Right cardiac atrium (tissue), 5 donors: ENCODE measurements at regions not wholly inside any gene's neighbourhood (a gene's known extent, or its start where the extent isn't known, plus 50 kb on each side); places are given as distances from the start of the nearest gene placed in this dataset.
"Not testable (repeated sequence)": the region's sequence is repeated elsewhere in the genome, so short reads cannot be mapped to it uniquely, and the experiment has no call there.

Experiments
- ATAC-seq, 2 donors: fragments of 200-7000 bp; cut with Tn5 transposase; one replicate each; pipeline versions ENCODE4 v1.8.0 to v1.9.1; 2020; ENCODE audit warnings: moderate library complexity in 2 of 2, mild to moderate bottlenecking in 1 of 2
- DNase-seq, 3 donors: peaks; one replicate each; pipeline ENCODE4 v3.0.0-alpha.2; 2020
- H3K27ac ChIP-seq: one replicate; pipeline ENCODE4 v1.5.1; 2013; ENCODE audit warnings: mild to moderate bottlenecking, low read length, control low read depth, moderate library complexity
- H3K27me3 ChIP-seq: one replicate; pipeline ENCODE4 v1.6.1; 2013; ENCODE audit not compliant: control insufficient read depth, insufficient read depth
- H3K4me1 ChIP-seq: one replicate; pipeline ENCODE4 v1.6.1; 2013; ENCODE audit warnings: low read length; ENCODE audit not compliant: control insufficient read depth, insufficient read depth
- H3K4me3 ChIP-seq: one replicate; pipeline ENCODE4 v1.5.1; 2013; ENCODE audit warnings: low read length, control low read depth
- H3K9me3 ChIP-seq: one replicate; pipeline ENCODE4 v1.6.1; 2013; ENCODE audit warnings: low read length; ENCODE audit not compliant: control insufficient read depth
- WGBS: extraction: QIAGEN DNeasy Blood & Tissue Kit; methylation state at CpG from one replicate; pipeline ENCODE4 v1.1.7; 2013; 5-methylcytosine and 5-hydroxymethylcytosine counted together
- intact Hi-C, 4 donors: fragments of 100-400 bp; cut with DNase I; formaldehyde crosslinking; loops; one replicate each; pipeline versions ENCODE4 v1.11.0 to v1.14.0; 2022 to 2023
- donor health status: healthy with polysubstance abuse.
- donor health status: DM: no; HTN: yes; CAD: no.
- donor health status: DM: no; HTN: no; CAD: no.
- donor health status: DM: no; HTN: yes; CAD: no; lungs with severe emphysema.
- donor health status: DM: yes; HTN: yes; CAD: no.

DNA sequence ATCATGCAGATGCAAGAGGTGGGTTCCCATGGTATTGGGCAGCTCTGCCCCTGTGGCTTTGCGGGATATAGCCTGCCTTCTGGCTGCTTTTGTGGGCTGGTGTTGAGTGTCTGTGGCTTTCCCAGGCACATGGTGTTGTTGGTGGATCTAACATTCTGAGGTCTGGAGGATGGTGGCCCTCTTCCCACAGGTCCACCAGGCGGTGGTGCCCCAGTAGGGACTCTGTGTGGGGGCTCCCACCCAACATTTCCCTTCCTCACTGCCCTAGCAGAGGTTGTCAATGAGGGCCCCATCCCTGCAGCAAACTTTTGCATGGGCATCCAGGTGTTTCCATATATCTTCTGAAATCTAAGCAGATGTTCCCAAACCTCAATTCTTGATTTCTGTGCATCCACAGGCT, 420.5 kb upstream of the TPTE start:
- DNase-seq, H3K4me1 ChIP-seq, H3K27ac ChIP-seq, ATAC-seq, intact Hi-C loops, H3K27me3 ChIP-seq, H3K4me3 ChIP-seq, H3K9me3 ChIP-seq: not testable (repeated sequence)
- WGBS, result 31% methylated on average over 1 of the region's 2 CpGs

DNA sequence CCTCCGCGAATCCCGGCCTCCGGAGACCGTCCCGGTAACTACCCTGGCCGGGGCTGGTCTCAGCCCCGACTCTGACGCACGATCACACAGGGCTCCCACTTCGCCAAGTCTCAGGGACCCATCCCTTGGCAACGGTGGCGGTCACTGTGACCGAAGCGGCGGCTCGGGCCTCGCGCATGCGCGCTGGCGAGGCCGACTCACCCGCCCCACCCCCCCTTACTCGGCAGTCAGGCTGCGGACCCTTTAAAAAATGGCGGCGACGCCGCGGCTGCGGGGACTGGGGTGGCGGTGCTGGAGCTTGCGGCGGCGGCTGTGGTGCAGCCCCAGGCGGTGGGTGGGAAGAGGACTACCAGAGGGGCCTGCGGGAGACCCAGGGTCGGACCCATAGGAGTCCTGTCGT, 402.0 kb upstream of the TPTE start:
- H3K4me1 ChIP-seq, H3K27me3 ChIP-seq, H3K9me3 ChIP-seq, intact Hi-C loops, H3K4me3 ChIP-seq, H3K27ac ChIP-seq, ATAC-seq: not testable (repeated sequence)
- WGBS, result 64% methylated on average over 34 of the region's 40 CpGs
- DNase-seq, result peak in 2 of 3 donors; percentile 30 to 39

DNA sequence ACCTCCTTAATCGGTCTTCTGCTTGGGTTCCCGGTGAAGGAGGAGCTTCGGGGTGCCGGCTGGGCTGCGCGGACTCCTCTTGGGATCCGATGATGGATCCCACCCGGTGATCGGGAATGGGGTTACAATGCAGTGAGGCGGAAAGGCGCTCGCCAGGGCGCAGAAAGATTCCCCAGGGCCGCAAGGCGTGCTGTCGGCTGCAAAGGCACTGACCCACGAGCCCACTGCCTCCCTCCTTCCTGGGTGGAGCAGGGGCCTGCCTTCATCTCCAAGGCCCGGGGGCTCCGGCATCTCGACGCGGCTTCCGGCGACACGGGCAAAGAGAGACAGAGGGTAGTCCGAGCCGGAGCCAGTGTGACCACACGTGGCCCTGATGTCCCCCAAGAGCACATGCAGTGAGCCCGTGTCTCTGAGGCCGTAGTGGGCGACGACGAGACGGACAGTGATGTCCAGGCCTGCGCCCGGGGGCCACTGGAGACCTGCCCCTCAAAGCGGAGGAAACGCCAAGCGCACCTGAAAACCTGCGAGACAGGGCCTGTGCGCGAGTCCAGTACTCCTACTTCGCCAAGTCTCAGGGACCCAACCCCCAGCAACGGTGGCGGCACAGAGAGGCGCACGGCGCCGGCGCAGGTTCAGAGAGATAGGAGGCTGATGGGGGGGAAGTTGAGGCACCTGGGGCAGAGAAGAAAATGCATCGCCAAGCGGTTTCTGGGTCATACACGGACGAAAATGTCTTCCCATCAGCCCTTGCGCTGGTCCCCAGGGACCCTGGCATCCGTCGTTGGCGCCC, 401.4 kb upstream of the TPTE start:
- H3K9me3 ChIP-seq, ATAC-seq, H3K27ac ChIP-seq, H3K4me3 ChIP-seq, intact Hi-C loops, H3K4me1 ChIP-seq, H3K27me3 ChIP-seq: not testable (repeated sequence)
- peak in 2 of 3 donors; percentile 40 to 67 for DNase-seq
- 75% methylated on average over 54 of the region's 58 CpGs for WGBS

DNA sequence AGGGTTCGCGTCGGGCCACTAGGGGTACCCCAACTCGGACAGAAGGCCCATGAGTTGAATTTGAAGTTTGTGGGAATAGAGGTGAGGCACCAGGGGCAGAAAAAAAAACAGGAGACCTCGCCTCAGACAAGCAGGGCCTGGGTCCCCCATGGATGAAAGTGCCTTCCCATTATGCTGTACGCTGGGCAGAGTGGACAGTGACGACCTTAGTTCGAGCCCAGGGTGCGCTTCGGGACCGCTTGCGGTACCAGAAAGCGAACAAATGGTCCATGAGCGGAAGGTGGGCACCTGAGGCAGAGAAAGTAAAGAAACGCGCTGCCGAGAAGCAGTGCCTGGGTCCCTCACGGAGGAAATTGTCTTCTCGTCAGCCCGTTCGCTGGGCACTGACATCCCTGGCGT, 400.8 kb upstream of the TPTE start:
- H3K9me3 ChIP-seq, intact Hi-C loops, H3K4me3 ChIP-seq, H3K4me1 ChIP-seq, ATAC-seq, H3K27ac ChIP-seq, H3K27me3 ChIP-seq: not testable (repeated sequence)
- 72% methylated on average over 12 of the region's 22 CpGs for WGBS
- peak in 2 of 3 donors; percentile 2 to 19 for DNase-seq

DNA sequence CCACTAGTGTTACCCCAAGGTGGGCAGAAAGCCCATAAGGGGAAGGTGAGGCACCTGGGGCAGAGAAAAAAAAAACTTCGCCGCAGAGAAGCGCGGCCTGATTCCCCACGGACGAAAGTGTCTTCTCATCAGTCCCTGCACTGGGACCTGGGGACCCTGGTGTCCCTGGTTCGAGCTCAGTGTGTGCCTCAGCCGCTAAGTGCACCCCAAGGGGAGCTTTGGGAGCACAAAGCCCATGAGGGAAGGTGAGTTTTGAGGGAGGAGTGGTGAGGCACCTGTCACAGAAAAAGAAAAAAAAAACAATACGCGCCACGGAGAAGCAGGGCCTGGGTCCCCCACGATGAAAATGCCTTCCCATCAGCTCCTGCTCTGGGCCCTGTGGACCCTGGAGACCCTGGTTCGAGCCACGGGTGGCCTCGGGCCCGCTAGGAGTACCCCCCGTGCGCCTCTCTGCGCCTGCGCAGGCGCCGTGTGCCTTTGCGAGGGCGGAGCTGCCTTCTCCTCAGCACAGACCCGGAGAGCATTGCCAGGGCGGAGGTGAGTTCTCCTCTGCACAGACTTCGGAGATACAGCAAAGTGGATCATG, 400.3 kb upstream of the TPTE start:
- not testable (repeated sequence) for ATAC-seq
- DNase-seq, result peak in 2 of 3 donors; percentile 9 to 44

DNA sequence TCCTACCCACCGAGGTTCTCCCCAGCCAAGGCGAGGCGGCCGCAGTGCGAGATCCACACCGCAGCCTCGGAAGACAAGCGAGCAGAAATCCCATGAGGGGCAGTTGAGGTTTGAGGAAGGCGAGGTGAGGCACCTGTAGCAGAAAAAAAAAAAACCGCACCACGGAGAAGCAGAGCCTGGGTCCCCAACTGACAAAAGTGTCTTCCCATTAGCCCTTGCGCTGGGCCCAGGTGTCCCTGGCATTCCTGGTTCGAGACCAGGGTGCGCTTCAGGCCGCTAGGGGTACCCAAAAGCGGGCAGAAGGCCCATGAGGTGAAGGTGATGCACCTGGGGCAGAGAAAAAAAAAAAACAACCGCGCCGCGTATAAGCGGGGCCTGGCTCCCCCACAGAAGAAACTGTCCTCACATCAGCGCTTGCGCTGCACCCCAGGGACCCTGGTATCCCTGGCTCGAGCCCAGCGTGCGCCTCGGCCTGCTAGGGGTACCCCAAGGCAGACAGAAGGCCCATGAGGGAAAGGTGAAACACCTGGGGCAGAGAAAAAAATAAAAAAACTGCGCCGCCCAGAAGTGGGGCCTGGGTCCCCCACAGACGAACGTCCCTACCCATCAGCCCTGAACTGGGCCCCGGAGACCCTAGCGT, 399.4 kb upstream of the TPTE start:
- H3K4me3 ChIP-seq, ATAC-seq, H3K4me1 ChIP-seq, H3K27ac ChIP-seq, H3K9me3 ChIP-seq, H3K27me3 ChIP-seq, intact Hi-C loops: not testable (repeated sequence)
- DNase-seq, result peak in 2 of 3 donors; percentile 26 to 35
- WGBS, result 63% methylated on average over 31 of the region's 33 CpGs

More for the DNA sequence above, 400.3 kb upstream of the TPTE start:
- H3K27ac ChIP-seq, H3K27me3 ChIP-seq, intact Hi-C loops, H3K4me3 ChIP-seq, H3K9me3 ChIP-seq, H3K4me1 ChIP-seq: not testable (repeated sequence)
- 71% methylated on average over 23 of the region's 27 CpGs for WGBS

DNA sequence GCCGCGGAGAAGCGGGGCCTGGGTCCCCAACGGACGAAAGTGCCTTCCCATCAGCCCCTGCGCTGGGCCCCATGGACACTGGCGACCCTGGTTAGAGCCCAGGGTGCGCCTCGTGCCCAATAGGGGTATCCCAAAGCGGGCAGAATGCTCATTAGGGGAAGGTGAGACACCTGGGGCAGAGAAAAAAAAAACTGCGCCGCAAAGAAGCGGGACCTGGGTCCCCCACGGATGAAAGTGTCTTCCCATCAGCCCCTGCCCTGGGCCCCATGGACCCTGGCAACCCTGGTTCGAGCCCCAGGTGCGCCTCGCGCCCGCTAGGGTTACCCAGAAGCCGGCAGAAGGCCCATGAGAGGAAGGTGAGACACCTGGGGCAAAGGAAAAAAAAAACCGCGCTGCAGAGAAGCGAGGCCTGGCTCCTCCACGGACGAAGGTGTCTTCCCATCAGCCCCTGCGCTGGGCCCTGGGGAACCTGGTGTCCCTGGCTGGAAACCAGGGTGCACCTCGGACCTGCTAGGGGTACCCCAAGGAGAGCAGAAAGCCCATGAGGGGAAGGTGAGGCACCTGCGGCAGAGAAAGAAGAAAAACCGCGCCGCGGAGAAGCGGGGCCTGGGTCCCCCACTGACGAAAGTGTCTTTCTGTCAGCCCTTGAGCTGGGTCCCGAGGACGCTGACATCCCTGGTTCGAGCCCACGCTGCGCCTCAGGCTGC, 398.4 kb upstream of the TPTE start:
- H3K27ac ChIP-seq, H3K27me3 ChIP-seq, intact Hi-C loops, ATAC-seq, H3K4me3 ChIP-seq, H3K4me1 ChIP-seq, H3K9me3 ChIP-seq: not testable (repeated sequence)
- 56% methylated on average over 33 of the region's 39 CpGs for WGBS
- DNase-seq, result peak in 2 of 3 donors; percentile 23 to 57

DNA sequence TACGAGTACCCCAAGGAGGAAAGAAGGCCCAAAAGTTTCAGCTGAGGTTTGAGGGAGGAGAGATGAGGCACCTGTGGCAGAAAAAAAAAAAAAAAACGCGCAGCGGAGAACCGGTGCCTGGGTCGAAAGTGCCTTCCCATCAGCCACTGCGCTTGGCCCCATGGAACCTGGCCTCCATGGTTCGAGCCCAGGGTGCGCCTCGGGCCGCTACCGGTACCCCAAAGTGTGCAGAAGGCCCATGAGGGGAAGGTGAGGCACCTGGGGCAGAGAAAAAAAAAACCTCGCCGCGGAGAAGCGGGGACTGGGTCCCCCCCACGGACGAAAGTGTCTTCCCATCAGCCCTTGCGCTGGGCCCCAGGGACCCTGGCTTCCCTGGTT, 397.9 kb upstream of the TPTE start:
- intact Hi-C loops, H3K9me3 ChIP-seq, H3K27ac ChIP-seq, H3K4me3 ChIP-seq, H3K27me3 ChIP-seq, H3K4me1 ChIP-seq, ATAC-seq: not testable (repeated sequence)
- 60% methylated on average over 19 of the region's 19 CpGs for WGBS
- peak in 2 of 3 donors; percentile 11 to 55 for DNase-seq

DNA sequence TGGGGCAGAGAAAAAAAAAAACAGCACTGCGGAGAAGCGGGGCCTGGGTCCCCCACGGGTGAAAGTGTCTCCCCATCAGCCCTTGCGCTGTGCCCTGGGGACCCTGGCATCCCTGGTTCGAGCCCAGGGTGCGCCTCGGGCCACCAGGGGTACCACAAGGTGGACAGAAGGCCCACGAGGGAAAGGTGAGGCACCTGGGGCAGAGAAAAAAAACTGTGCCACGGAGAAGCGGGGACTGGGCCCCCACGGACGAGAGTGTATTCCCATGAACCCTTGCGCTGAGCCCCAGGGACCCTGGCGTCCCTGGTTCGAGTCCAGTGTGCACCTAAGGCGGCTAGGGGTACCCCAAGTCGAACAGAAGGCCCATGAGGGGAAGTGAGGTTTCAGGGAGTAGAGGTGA, 395.8 kb upstream of the TPTE start:
- H3K9me3 ChIP-seq, H3K27ac ChIP-seq, H3K27me3 ChIP-seq, intact Hi-C loops, H3K4me3 ChIP-seq, ATAC-seq, H3K4me1 ChIP-seq: not testable (repeated sequence)
- peak in 1 of 3 donors; percentile 14 for DNase-seq
- 77% methylated on average over 16 of the region's 17 CpGs for WGBS

DNA sequence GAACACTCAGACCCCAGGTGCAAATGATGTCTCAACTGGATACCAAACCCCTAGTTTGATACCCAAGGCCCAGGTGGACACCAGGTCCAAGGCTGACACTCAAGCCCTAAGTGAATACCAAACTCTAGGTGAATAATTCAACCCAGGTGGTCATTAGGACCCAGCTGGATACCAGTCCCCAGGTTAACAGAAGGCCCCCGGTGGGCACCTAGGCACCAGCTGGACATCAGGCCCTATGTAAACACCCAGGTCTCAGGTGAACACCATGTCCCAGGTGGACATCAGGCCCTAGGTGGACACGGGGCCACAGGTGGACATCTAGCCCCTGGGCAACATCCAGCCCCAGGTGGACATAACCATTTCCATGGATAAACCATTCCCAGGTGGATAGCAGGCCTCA, 387.3 kb upstream of the TPTE start:
- ATAC-seq, H3K4me1 ChIP-seq, H3K27ac ChIP-seq, H3K4me3 ChIP-seq, H3K27me3 ChIP-seq, H3K9me3 ChIP-seq, intact Hi-C loops: not testable (repeated sequence)
- peak in 2 of 3 donors; percentile 35 to 42 for DNase-seq
- WGBS, result 83% methylated on average over 1 of the region's 2 CpGs

DNA sequence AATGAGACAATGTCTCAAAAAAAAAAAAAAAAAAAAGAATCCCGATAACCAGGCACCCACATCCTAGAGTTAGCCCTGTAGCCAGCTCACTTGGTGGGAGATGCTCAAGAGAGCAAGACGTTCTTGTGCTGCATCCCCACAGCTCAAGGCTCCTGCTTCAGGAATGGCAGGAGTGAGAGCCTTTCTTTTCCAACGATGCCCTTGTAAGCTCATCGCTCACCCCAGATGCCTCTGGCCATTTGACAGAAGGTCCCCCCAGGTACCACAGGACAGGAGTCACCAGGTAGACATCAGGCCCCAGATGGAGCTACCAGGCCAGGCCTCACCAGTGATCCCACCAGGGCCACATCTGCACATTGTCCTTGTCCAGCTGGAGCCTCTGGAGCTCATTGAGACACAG, 385.5 kb upstream of the TPTE start:
- ATAC-seq, H3K4me1 ChIP-seq, H3K27me3 ChIP-seq, H3K27ac ChIP-seq, H3K9me3 ChIP-seq, intact Hi-C loops, H3K4me3 ChIP-seq: not testable (repeated sequence)
- peak in 1 of 3 donors; percentile 5 for DNase-seq
- 81% methylated on average over 3 of the region's 4 CpGs for WGBS
